Neutrophil (primary cell): ENCODE measurements at regions not wholly inside any gene's neighbourhood (a gene's known extent, or its start where the extent isn't known, plus 50 kb on each side); places are given as distances from the start of the nearest gene placed in this dataset.

Experiments used
- H3K27ac ChIP-seq: fragments of 200-600 bp; sonication (generic); 2 replicates; pipeline ENCODE4 v1.5.1; 2016; ENCODE audit warnings: mild to moderate bottlenecking, moderate library complexity
- H3K27me3 ChIP-seq: fragments of 200-600 bp; sonication (generic); 2 replicates; pipeline ENCODE4 v1.6.0; 2016; ENCODE audit warnings: mild to moderate bottlenecking
- H3K36me3 ChIP-seq: fragments of 200-600 bp; sonication (generic); 2 replicates; pipeline ENCODE4 v1.5.1; 2017
- H3K4me1 ChIP-seq, 2 experiments: fragments of 200-600 bp in 1 of 2; sonication (generic) in 1 of 2; 1 replicate in 1 of 2; 2 replicates in 1 of 2; pipeline versions ENCODE4 v1.5.1 to v1.6.1; 2013 to 2016; ENCODE audit warnings: low read depth in 1 of 2, low read length in 1 of 2, mild to moderate bottlenecking in 1 of 2, moderate library complexity in 1 of 2; ENCODE audit not compliant: control insufficient read depth in 1 of 2, insufficient read depth in 1 of 2
- H3K4me3 ChIP-seq, 2 experiments: fragments of 200-600 bp in 1 of 2; sonication (generic) in 1 of 2; 1 replicate in 1 of 2; 2 replicates in 1 of 2; pipeline ENCODE4 v1.5.1; 2013 to 2016; ENCODE audit warnings: low read depth in 1 of 2, low read length in 1 of 2, mild to moderate bottlenecking in 1 of 2, moderate library complexity in 1 of 2
- H3K9me3 ChIP-seq: fragments of 200-600 bp; sonication (generic); 2 replicates; pipeline ENCODE4 v1.5.1; 2016
- TF ChIP-seq, protein P1 (sequence below): fragments of 200-600 bp; sonication (generic); IDR thresholded peaks from 2 replicates; pipeline ENCODE4 v1.5.1; 2016; ENCODE audit warnings: antibody characterized with exemption

DNA sequence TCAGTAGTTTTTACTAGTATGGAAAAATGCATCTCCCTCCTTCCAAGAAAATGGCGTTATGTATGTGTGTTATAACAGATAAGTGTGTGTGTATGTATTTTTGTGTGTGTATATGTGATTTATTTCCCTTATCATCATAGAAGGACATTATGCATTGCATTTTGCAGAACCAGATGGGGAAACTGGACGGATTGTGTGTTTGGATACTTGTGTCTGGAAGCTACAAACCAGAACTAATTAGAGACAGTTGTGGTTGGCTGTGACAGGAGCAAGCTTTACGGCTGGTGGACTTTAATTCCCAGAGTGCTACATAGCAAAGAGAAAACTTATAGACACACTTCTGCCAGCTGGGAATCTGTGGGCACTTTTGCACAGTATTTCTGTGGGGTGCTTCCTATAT lies 162.5 kb downstream of the RWDD3 start:
- TF ChIP-seq, protein P1, sequence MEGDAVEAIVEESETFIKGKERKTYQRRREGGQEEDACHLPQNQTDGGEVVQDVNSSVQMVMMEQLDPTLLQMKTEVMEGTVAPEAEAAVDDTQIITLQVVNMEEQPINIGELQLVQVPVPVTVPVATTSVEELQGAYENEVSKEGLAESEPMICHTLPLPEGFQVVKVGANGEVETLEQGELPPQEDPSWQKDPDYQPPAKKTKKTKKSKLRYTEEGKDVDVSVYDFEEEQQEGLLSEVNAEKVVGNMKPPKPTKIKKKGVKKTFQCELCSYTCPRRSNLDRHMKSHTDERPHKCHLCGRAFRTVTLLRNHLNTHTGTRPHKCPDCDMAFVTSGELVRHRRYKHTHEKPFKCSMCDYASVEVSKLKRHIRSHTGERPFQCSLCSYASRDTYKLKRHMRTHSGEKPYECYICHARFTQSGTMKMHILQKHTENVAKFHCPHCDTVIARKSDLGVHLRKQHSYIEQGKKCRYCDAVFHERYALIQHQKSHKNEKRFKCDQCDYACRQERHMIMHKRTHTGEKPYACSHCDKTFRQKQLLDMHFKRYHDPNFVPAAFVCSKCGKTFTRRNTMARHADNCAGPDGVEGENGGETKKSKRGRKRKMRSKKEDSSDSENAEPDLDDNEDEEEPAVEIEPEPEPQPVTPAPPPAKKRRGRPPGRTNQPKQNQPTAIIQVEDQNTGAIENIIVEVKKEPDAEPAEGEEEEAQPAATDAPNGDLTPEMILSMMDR = no peak
- Histone ChIP-seq H3K36me3 (no peaks in the 10 kb centered on the region), H3K27me3 (no peaks in the 10 kb centered on the region), H3K4me1 (no peaks in the 10 kb centered on the region), H3K9me3 (no peaks in the 10 kb centered on the region), H3K27ac (no peak overlapping the region), H3K4me3 (no peak overlapping the region)

- Histone ChIP-seq H3K4me1 (no peaks in the 10 kb centered on the region), H3K4me3 (no peak overlapping the region), H3K27me3 (no peaks in the 10 kb centered on the region), H3K9me3 (no peaks in the 10 kb centered on the region), H3K27ac (no peak overlapping the region), H3K36me3 (no peaks in the 10 kb centered on the region)
- TF ChIP-seq, protein P1 = no peak
Observed at GRCh38 chr1:95402780-95403179, 168.8 kb downstream of the RWDD3 start.

DNA sequence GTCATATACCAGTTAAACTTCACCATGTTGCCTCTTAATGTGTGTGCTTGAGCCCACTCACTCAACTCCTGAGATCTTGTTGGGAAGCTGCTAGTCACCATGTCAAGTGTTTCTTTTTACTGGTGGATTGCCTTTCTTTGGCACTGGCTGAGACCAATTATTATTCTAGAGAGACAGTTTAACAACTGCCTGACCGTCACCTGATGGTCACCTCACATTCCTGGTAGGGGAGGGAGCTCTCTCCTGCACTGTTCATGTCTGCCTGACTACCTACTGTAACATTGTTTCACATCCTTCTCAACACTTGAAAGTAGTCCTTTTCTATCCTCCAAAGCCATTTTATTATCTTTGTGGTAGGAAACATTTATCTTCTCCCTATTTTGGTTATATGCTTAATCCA lies 172.3 kb downstream of the RWDD3 start:
- Histone ChIP-seq H3K4me3 (no peak overlapping the region), H3K4me1 (no peaks in the 10 kb centered on the region), H3K27ac (no peak overlapping the region), H3K27me3 (no peaks in the 10 kb centered on the region), H3K36me3 (no peaks in the 10 kb centered on the region), H3K9me3 (no peaks in the 10 kb centered on the region)
- TF ChIP-seq, protein P1 = no peak

- no peaks in the 10 kb centered on the region for H3K36me3 ChIP-seq
- no peaks in the 10 kb centered on the region for H3K9me3 ChIP-seq
- H3K4me1 ChIP-seq = no peaks in the 10 kb centered on the region
- H3K4me3 ChIP-seq = no peak overlapping the region
- TF ChIP-seq, protein P1 = no peak
- no peaks in the 10 kb centered on the region for H3K27me3 ChIP-seq
- no peak overlapping the region for H3K27ac ChIP-seq
Observed at GRCh38 chr1:95407131-95407885, 173.3 kb downstream of the RWDD3 start.

DNA sequence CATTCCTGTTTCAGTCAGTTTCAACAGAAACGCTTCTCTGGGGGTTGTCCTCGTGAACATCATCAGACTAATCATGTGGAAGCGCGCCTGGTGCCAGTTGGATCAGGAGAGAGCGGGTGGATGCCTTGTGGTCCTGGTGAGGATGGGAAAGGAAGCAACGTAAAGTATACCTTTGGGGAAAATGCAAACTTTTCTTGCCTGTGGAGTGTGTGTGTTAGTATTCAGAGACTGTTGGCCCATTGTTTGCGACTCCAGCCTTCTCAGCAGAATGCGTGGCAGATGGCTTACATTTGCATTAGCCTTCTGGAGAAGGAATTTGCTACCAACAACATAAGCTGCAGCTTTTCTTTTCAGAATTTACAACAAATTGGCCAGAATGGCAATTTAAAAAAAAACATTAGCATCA lies 173.9 kb downstream of the RWDD3 start:
- H3K36me3 ChIP-seq = no peaks in the 10 kb centered on the region

More for the DNA sequence above, 173.9 kb downstream of the RWDD3 start:
- H3K4me3 ChIP-seq = no peak overlapping the region
- H3K4me1 ChIP-seq = no peaks in the 10 kb centered on the region
- TF ChIP-seq, protein P1 = no peak
- H3K9me3 ChIP-seq = no peaks in the 10 kb centered on the region
- no peaks in the 10 kb centered on the region for H3K27me3 ChIP-seq
- H3K27ac ChIP-seq = no peak overlapping the region
